Testis (tissue), 2 donors: ENCODE measurements at regions not wholly inside any gene's neighbourhood (a gene's known extent, or its start where the extent isn't known, plus 50 kb on each side); places are given as distances from the start of the nearest gene placed in this dataset.

Experiments
- DNase-seq: peaks from one replicate; pipeline ENCODE4 v3.0.0-alpha.2; 2019
- H3K27ac ChIP-seq, 2 donors: fragments of 200-600 bp; sonication (generic); one replicate each; pipeline ENCODE4 v1.5.1; 2019
- H3K27me3 ChIP-seq: fragments of 200-600 bp; sonication (generic); one replicate; pipeline ENCODE4 v1.5.1; 2019
- H3K36me3 ChIP-seq: fragments of 200-600 bp; sonication (generic); one replicate; pipeline ENCODE4 v1.5.1; 2017; ENCODE audit warnings: low read depth; ENCODE audit errors: missing control alignments
- H3K4me1 ChIP-seq: fragments of 200-600 bp; sonication (generic); one replicate; pipeline ENCODE4 v1.5.1; 2019
- H3K4me3 ChIP-seq, 2 donors: fragments of 200-600 bp; sonication (generic); one replicate each; pipeline ENCODE4 v1.5.1; 2017 to 2019
- H3K9me3 ChIP-seq: fragments of 200-600 bp; sonication (generic); one replicate; pipeline ENCODE4 v1.5.1; 2017
- CTCF ChIP-seq, 3 experiments: fragments of 450-650 bp in 2 of 3; fragments of 200-600 bp in 1 of 3; sonication (generic) in 1 of 3; IDR thresholded peaks; one replicate each; pipeline ENCODE4 v1.5.1; 2016 to 2019; ENCODE audit warnings: antibody characterized with exemption in 3 of 3, mild to moderate bottlenecking in 2 of 3, moderate library complexity in 1 of 3
- POLR2A ChIP-seq: fragments of 450-650 bp; IDR thresholded peaks from one replicate; pipeline ENCODE4 v1.6.1; 2017; ENCODE audit warnings: antibody characterized with exemption, mild to moderate bottlenecking, moderate library complexity
- WGBS, 2 donors: methylation state at CpG; one replicate each; pipeline ENCODE4 v1.1.5; 2018; 5-methylcytosine and 5-hydroxymethylcytosine counted together
- intact Hi-C: fragments of 100-400 bp; cut with DNase I; formaldehyde crosslinking; loops from one replicate; pipeline ENCODE4 v1.15.1; 2023; ENCODE audit warnings: low total_unique reads

DNA sequence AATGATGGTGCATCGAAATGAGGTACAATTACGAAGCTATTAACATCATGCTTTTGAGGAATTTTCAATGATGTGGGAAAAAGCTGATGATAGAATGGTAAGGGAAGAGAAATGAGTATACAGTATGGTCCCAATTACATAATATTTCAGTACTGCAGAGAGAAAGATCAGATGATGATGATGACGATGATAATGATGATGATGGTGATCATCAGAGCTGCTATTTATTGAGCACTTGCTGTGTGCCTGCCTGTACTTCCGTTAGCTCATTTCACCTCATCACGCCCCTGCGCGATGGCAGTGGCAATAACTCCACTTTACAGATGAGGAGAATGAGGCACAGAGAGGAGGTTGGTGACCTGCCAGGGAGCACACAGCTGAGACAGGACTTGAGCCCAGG lies 620.8 kb downstream of the MATN1 start:
- Histone ChIP-seq H3K9me3 (no peaks in the 10 kb centered on the region), H3K4me1 (no peaks in the 10 kb centered on the region), H3K27me3 (no peaks in the 10 kb centered on the region), H3K27ac (no peak overlapping the region), H3K36me3 (no peaks in the 10 kb centered on the region), H3K4me3 (no peak overlapping the region)
- intact Hi-C loops, result no loop called here
- WGBS, 2 donors, result 87 to 97% methylated on average over 7 of the region's 7 CpGs
- no peak for TF ChIP-seq POLR2A
- no peak for TF ChIP-seq CTCF (IDR thresholded peaks at IDR 0.05)
- DNase-seq, result no peak

GRCh38 chr1:30101487-30102227 lies 621.7 kb downstream of the MATN1 start:
- H3K27ac ChIP-seq, result no peak overlapping the region
- H3K36me3 ChIP-seq, result no peaks in the 10 kb centered on the region
- 54 to 62% methylated on average over 9 of the region's 9 CpGs for WGBS, 2 donors
- TF ChIP-seq CTCF (IDR thresholded peaks at IDR 0.05), result no peak
- no peaks in the 10 kb centered on the region for H3K27me3 ChIP-seq
- H3K9me3 ChIP-seq, result no peaks in the 10 kb centered on the region
- DNase-seq, result no peak
- H3K4me1 ChIP-seq, result no peaks in the 10 kb centered on the region
- H3K4me3 ChIP-seq, result no peak overlapping the region
- intact Hi-C loops, result no loop called here

- WGBS, 2 donors, result 64 to 69% methylated on average over 5 to 8 of the region's 8 CpGs
- no peaks in the 10 kb centered on the region for H3K27me3 ChIP-seq
Observed at GRCh38 chr1:30101016-30101415, 622.4 kb downstream of the MATN1 start.

GRCh38 chr1:30100524-30100862 lies 622.9 kb downstream of the MATN1 start:
- H3K4me3 ChIP-seq, result no peak overlapping the region
- H3K36me3 ChIP-seq, result no peaks in the 10 kb centered on the region
- H3K9me3 ChIP-seq, result no peaks in the 10 kb centered on the region
- intact Hi-C loops, result no loop called here
- H3K27ac ChIP-seq, result no peak overlapping the region
- TF ChIP-seq CTCF (IDR thresholded peaks at IDR 0.05) (no peak), POLR2A (no peak)
- H3K27me3 ChIP-seq, result no peaks in the 10 kb centered on the region
- DNase-seq, result no peak
- WGBS, 2 donors, result 33 to 75% methylated on average over 1 to 4 of the region's 4 CpGs
- H3K4me1 ChIP-seq, result no peaks in the 10 kb centered on the region

More at GRCh38 chr1:30101016-30101415, 622.4 kb downstream of the MATN1 start:
- no peak for TF ChIP-seq CTCF (IDR thresholded peaks at IDR 0.05)
- TF ChIP-seq POLR2A, result no peak
- DNase-seq, result no peak
- H3K27ac ChIP-seq, result no peak overlapping the region
- H3K9me3 ChIP-seq, result no peaks in the 10 kb centered on the region
- no peaks in the 10 kb centered on the region for H3K36me3 ChIP-seq
- no peak overlapping the region for H3K4me3 ChIP-seq
- no peaks in the 10 kb centered on the region for H3K4me1 ChIP-seq
- intact Hi-C loops, result no loop called here
